ENCODE measurements at regions not wholly inside any gene's neighbourhood (a gene's known extent, or its start where the extent isn't known, plus 50 kb on each side); places are given as distances from the start of the nearest gene placed in this dataset.

GRCh38 chr1:114314098-114314497 lies 160.4 kb upstream of the SYT6 start:
- TF ChIP-seq EZH2 (IDR thresholded peaks at IDR 0.05; ENCODE audit: borderline replicate concordance, low read depth, low read length, poor library complexity, severe bottlenecking) (no peak), CTCF (conservative IDR thresholded peaks at IDR 0.05; ENCODE audit: low read depth, low read length) (no peak)
- no peaks in the 10 kb centered on the region for H3K9me3 ChIP-seq (ENCODE audit: low read depth, low read length, poor library complexity, severe bottlenecking)
- POLR2A ChIA-PET (ENCODE audit: low non-redundant PET): no interaction called here
- DNase-seq (ENCODE audit: low spot score): no peak
- no peak overlapping the region for H3K4me3 ChIP-seq (ENCODE audit: low read depth, low read length, poor library complexity, severe bottlenecking)
- no TSS peak for BruUV-seq (replicated peaks)
- no peaks in the 10 kb centered on the region for H3K27me3 ChIP-seq (replicated peaks; ENCODE audit: insufficient read depth, low read depth, low read length, poor library complexity)
- CTCF ChIA-PET: no interaction called here
- intact Hi-C loops (cut with micrococcal nuclease; ENCODE audit: unreplicated experiment): no loop called here
- H3K36me3 ChIP-seq (ENCODE audit: insufficient read depth, low read length, poor library complexity, severe bottlenecking): no peaks in the 10 kb centered on the region
- no peak overlapping the region for H3K27ac ChIP-seq (ENCODE audit: low read depth, low read length, poor library complexity, severe bottlenecking)
- H3K4me1 ChIP-seq (ENCODE audit: insufficient read depth, low read length, poor library complexity, severe bottlenecking): no peaks in the 10 kb centered on the region

DNA sequence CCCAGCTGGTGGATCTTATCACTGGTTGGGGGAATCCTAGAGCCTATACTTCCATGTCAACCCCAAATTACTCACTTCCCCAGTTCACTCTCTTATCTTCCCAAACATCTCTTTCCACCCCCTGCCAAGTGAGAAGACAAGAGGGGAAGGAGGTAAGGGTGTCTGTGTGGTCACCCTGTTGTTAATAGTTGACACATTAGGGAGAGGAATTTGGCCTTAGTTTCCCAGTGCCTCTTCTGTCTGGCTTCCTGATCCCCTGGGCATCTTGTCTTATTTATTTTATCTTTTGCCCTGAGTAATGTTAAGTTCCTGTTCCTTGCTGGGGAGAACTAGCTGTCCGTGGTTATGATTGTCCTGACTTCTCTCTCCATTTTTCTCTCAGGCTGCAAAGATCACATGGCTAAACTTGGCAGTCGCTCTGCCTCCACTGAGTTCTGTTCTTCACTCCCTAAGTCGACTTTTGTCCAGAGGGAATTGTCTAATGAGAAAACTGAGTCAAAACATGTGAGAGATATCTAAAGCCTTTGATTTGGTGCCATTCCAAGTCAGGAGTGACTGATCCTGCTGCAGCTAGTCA lies 157.1 kb upstream of the SYT6 start:
- DNase-seq (ENCODE audit: low spot score): no peak
- no peak overlapping the region for H3K4me3 ChIP-seq (ENCODE audit: low read depth, low read length, poor library complexity, severe bottlenecking)
- H3K36me3 ChIP-seq (ENCODE audit: insufficient read depth, low read length, poor library complexity, severe bottlenecking): no peaks in the 10 kb centered on the region
- ChIA-PET POLR2A (ENCODE audit: low non-redundant PET) (no interaction called here), CTCF (no interaction called here)
- H3K27me3 ChIP-seq (replicated peaks; ENCODE audit: insufficient read depth, low read depth, low read length, poor library complexity): no peaks in the 10 kb centered on the region
- BruUV-seq (replicated peaks): no TSS peak
- H3K4me1 ChIP-seq (ENCODE audit: insufficient read depth, low read length, poor library complexity, severe bottlenecking): no peaks in the 10 kb centered on the region
- no peak overlapping the region for H3K27ac ChIP-seq (ENCODE audit: low read depth, low read length, poor library complexity, severe bottlenecking)
- intact Hi-C loops (cut with micrococcal nuclease; ENCODE audit: unreplicated experiment): no loop called here
- H3K9me3 ChIP-seq (ENCODE audit: low read depth, low read length, poor library complexity, severe bottlenecking): no peaks in the 10 kb centered on the region
- no peak for TF ChIP-seq CTCF (conservative IDR thresholded peaks at IDR 0.05; ENCODE audit: low read depth, low read length)
- no peak for TF ChIP-seq EZH2 (IDR thresholded peaks at IDR 0.05; ENCODE audit: borderline replicate concordance, low read depth, low read length, poor library complexity, severe bottlenecking)

GRCh38 chr1:114302821-114303220 lies 149.2 kb upstream of the SYT6 start:
- Histone ChIP-seq H3K27ac (ENCODE audit: low read depth, low read length, poor library complexity, severe bottlenecking) (no peak overlapping the region), H3K4me1 (ENCODE audit: insufficient read depth, low read length, poor library complexity, severe bottlenecking) (peaks cover 29% of the 10 kb centered on the region), H3K36me3 (ENCODE audit: insufficient read depth, low read length, poor library complexity, severe bottlenecking) (no peaks in the 10 kb centered on the region), H3K9me3 (ENCODE audit: low read depth, low read length, poor library complexity, severe bottlenecking) (no peaks in the 10 kb centered on the region), H3K27me3 (replicated peaks; ENCODE audit: insufficient read depth, low read depth, low read length, poor library complexity) (no peaks in the 10 kb centered on the region), H3K4me3 (ENCODE audit: low read depth, low read length, poor library complexity, severe bottlenecking) (no peak overlapping the region)
- no TSS peak for BruUV-seq (replicated peaks)
- DNase-seq (ENCODE audit: low spot score): no peak
- TF ChIP-seq CTCF (conservative IDR thresholded peaks at IDR 0.05; ENCODE audit: low read depth, low read length) (no peak), EZH2 (IDR thresholded peaks at IDR 0.05; ENCODE audit: borderline replicate concordance, low read depth, low read length, poor library complexity, severe bottlenecking) (no peak)
- intact Hi-C loops (cut with micrococcal nuclease; ENCODE audit: unreplicated experiment): no loop called here
- ChIA-PET POLR2A (ENCODE audit: low non-redundant PET) (no interaction called here), CTCF (interaction anchor here (0.6 kb wide), 1 partner anchor 162 kb away, joined by 14 read pairs; no protein-coding TSS in a partner anchor)
